ENCODE measurements at regions not wholly inside any gene's neighbourhood (a gene's known extent, or its start where the extent isn't known, plus 50 kb on each side); places are given as distances from the start of the nearest gene placed in this dataset.

DNA sequence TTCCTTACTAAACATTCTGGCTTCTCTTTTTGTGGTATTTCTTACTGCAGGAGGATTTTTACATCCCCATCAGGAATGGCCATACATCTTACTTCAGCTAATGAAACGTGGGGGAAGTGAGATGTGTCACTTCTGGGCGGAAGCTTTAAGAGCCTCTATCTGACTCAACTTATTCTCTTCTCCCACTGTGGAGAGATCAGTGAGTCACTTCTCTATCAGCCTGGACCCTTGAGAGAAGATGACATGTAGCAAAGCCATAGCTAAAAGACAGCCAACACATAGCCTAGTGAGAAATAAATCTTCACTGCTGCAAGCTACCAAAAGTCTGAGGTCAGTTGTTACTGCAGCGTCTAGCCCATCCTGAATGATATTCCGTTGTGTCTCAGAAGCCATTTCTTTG is 1066.7 kb upstream of the RBFOX1 start:
- TF ChIP-seq EZH2phosphoT487 (IDR thresholded peaks at IDR 0.05; ENCODE audit: insufficient read depth, low read depth) (no peak), EZH2 (IDR thresholded peaks at IDR 0.05; ENCODE audit: insufficient read depth, poor library complexity, severe bottlenecking) (no peak)

All from GM23248 (cell line).